Colonic mucosa (tissue), 4 donors: ENCODE measurements at regions not wholly inside any gene's neighbourhood (a gene's known extent, or its start where the extent isn't known, plus 50 kb on each side); places are given as distances from the start of the nearest gene placed in this dataset.

Source experiments
- DNase-seq: peaks from one replicate; pipeline ENCODE4 v3.0.0-alpha.2; 2020
- H3K27ac ChIP-seq: fragments of 200-600 bp; one replicate; pipeline ENCODE4 v1.8.0; 2021
- H3K27me3 ChIP-seq: fragments of 200-600 bp; one replicate; pipeline ENCODE4 v1.8.0; 2021
- H3K36me3 ChIP-seq: fragments of 200-600 bp; one replicate; pipeline ENCODE4 v1.8.0; 2021
- H3K4me1 ChIP-seq: fragments of 200-600 bp; one replicate; pipeline ENCODE4 v1.8.0; 2021; ENCODE audit warnings: mild to moderate bottlenecking
- H3K4me3 ChIP-seq: fragments of 200-600 bp; one replicate; pipeline ENCODE4 v1.8.0; 2021
- H3K9ac ChIP-seq, 2 donors: one replicate each; pipeline ENCODE4 v1.7.0; 2013; ENCODE audit warnings: control low read depth in 2 of 2, low read depth in 2 of 2, low read length in 2 of 2
- H3K9me3 ChIP-seq: fragments of 200-600 bp; one replicate; pipeline ENCODE4 v1.8.0; 2021
- CTCF ChIP-seq: fragments of 200-600 bp; IDR thresholded peaks from one replicate; pipeline ENCODE4 v1.8.0; 2022; ENCODE audit warnings: antibody characterized with exemption, mild to moderate bottlenecking
- intact Hi-C: fragments of 100-400 bp; cut with DNase I; formaldehyde crosslinking; loops from one replicate; pipeline ENCODE4 v1.14.1; 2022
- donor health status: healthy.
- donor health status: DM: no; HTN: no; CAD: no.
- donor health status: DM: no; HTN: no; CAD: no.

- Histone ChIP-seq H3K36me3 (no peaks in the 10 kb centered on the region), H3K9me3 (no peaks in the 10 kb centered on the region), H3K4me3 (no peak overlapping the region), H3K4me1 (no peaks in the 10 kb centered on the region), H3K27me3 (no peaks in the 10 kb centered on the region), H3K27ac (no peak overlapping the region), H3K9ac (no peak overlapping the region)
- intact Hi-C loops = no loop called here
- no peak for DNase-seq
- TF ChIP-seq CTCF = no peak
Measured at GRCh38 chr13:18953139-18953930, 228.3 kb downstream of the TUBA3C start.

DNA sequence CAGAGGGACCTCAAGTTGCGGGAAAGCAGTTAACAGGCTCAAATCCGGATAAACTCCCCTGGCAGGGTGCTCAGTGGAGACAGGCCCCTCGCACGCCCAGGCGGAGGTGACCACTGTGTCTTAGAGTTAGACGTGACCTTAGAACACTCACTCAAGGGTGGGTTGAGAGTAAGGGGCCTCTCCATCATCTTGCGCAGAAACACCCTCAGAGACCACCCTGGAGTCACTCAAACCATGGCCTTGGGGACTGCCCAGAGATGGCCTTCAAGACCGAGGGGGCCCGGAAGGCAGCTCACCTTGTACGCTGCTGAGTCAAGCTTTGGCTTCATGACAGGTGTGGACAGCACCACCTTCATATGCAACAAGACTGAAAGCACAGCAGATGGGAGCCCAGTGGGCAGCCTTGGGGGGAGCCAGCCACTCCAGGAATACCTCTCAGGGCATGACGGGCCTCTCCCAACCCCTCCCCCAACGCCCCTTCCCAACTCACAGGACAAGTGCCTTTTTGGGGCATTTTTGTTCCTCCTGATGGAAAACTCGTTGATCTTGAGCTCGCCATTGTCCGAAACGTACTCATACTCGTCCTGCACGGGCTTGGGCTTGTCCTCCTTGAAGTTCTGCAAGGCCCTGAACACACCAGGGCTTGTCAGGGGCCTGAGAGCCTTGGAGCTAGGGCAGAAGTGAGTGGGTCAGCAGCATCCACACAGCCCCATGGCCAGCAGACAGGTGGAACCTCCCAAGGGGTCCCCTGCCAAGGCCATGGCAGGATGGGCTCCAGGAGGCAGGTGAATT, 229.2 kb downstream of the TUBA3C start:
- intact Hi-C loops = no loop called here
- no peak for DNase-seq
- Histone ChIP-seq H3K27ac (no peak overlapping the region), H3K9ac (no peak overlapping the region), H3K4me1 (no peaks in the 10 kb centered on the region), H3K27me3 (no peaks in the 10 kb centered on the region), H3K4me3 (no peak overlapping the region), H3K36me3 (no peaks in the 10 kb centered on the region), H3K9me3 (no peaks in the 10 kb centered on the region)
- no peak for TF ChIP-seq CTCF

DNA sequence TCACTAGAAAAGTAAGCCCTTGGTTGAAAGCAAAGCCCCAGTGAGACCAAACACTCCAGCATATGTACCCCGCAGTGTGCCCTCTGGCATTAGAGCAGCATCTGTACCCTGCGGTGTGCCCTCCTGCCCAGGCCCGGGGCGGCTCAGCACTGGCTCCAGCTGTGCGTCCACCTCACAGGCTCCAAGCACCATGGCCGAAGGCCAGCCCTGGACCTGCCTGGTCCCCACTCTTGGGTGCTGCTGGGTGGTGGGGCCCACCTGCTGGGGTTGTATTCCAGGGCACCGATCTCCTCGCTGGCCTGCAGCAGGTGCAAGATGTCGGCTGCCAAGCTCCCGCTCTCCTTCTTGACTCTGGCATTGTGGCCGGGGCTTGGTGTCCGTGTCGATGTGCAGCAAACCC, 230.2 kb downstream of the TUBA3C start:
- Histone ChIP-seq H3K27ac (no peak overlapping the region), H3K27me3 (no peaks in the 10 kb centered on the region), H3K9ac (no peak overlapping the region), H3K9me3 (no peaks in the 10 kb centered on the region), H3K4me3 (no peak overlapping the region), H3K36me3 (no peaks in the 10 kb centered on the region), H3K4me1 (no peaks in the 10 kb centered on the region)
- intact Hi-C loops = no loop called here
- DNase-seq = no peak
- no peak for TF ChIP-seq CTCF

DNA sequence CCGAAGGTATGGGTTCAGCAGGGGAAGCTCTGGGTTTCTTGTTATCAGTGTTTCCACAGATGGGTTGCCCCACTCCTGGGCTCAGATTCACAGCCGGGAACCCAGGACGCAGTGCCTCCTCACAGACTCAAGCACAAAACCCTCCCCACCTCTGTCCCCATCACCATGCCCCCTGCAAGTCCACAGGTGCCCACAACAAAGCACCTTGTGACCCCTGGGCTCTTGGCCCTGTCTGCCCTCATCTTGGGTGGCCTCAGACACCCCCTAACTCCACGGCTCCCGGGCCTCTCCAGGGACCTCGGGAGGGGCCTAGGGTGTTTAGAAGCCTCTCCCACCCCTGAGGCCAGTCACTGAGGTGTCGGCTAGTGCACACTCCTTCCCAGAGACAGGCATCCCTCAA, 231.7 kb downstream of the TUBA3C start:
- H3K9ac ChIP-seq = no peak overlapping the region
- DNase-seq = no peak

GRCh38 chr13:18949489-18949761, 232.2 kb downstream of the TUBA3C start:
- intact Hi-C loops = no loop called here
- no peak for DNase-seq
- Histone ChIP-seq H3K4me1 (no peaks in the 10 kb centered on the region), H3K27ac (no peak overlapping the region), H3K4me3 (no peak overlapping the region), H3K36me3 (no peaks in the 10 kb centered on the region), H3K27me3 (no peaks in the 10 kb centered on the region), H3K9me3 (no peaks in the 10 kb centered on the region), H3K9ac (no peak overlapping the region)
- no peak for TF ChIP-seq CTCF

More for the DNA sequence above, 231.7 kb downstream of the TUBA3C start:
- H3K27ac ChIP-seq = no peak overlapping the region
- TF ChIP-seq CTCF = no peak
- H3K4me3 ChIP-seq = no peak overlapping the region
- no peaks in the 10 kb centered on the region for H3K36me3 ChIP-seq
- H3K27me3 ChIP-seq = no peaks in the 10 kb centered on the region
- no peaks in the 10 kb centered on the region for H3K9me3 ChIP-seq
- H3K4me1 ChIP-seq = no peaks in the 10 kb centered on the region
- intact Hi-C loops = no loop called here
